Esophagus (tissue), 2 donors: ENCODE measurements at regions not wholly inside any gene's neighbourhood (a gene's known extent, or its start where the extent isn't known, plus 50 kb on each side); places are given as distances from the start of the nearest gene placed in this dataset.

ENCODE experiments used
- H3K27ac ChIP-seq, 2 donors: one replicate each; pipeline ENCODE4 v1.5.1; 2013; ENCODE audit warnings: low read depth in 2 of 2, mild to moderate bottlenecking in 2 of 2, inconsistent platforms in 1 of 2, low read length in 1 of 2, moderate library complexity in 1 of 2
- H3K27me3 ChIP-seq, 2 donors: one replicate each; pipeline ENCODE4 v1.6.1; 2013; ENCODE audit warnings: low read length in 2 of 2, control low read depth in 1 of 2, mild to moderate bottlenecking in 1 of 2; ENCODE audit not compliant: insufficient read depth in 2 of 2, control insufficient read depth in 1 of 2
- H3K36me3 ChIP-seq, 2 donors: one replicate each; pipeline ENCODE4 v1.6.1; 2013; ENCODE audit warnings: low read length in 1 of 2; ENCODE audit not compliant: control insufficient read depth in 2 of 2, insufficient read depth in 2 of 2
- H3K4me1 ChIP-seq, 2 donors: one replicate each; pipeline ENCODE4 v1.6.1; 2013; ENCODE audit warnings: low read length in 1 of 2; ENCODE audit not compliant: control insufficient read depth in 2 of 2, insufficient read depth in 2 of 2
- H3K4me3 ChIP-seq, 2 donors: one replicate each; pipeline ENCODE4 v1.5.1; 2013; ENCODE audit warnings: low read length in 2 of 2, mild to moderate bottlenecking in 2 of 2, low read depth in 1 of 2, moderate library complexity in 1 of 2
- H3K9me3 ChIP-seq, 2 donors: one replicate each; pipeline ENCODE4 v1.6.1; 2013; ENCODE audit warnings: mild to moderate bottlenecking in 2 of 2, low read depth in 1 of 2, low read length in 1 of 2, moderate library complexity in 1 of 2; ENCODE audit not compliant: control insufficient read depth in 2 of 2, insufficient read depth in 1 of 2
- WGBS, 2 donors: extraction: QIAGEN DNeasy Blood & Tissue Kit; methylation state at CpG; one replicate each; pipeline ENCODE4 v1.1.7; 2013; 5-methylcytosine and 5-hydroxymethylcytosine counted together
- donor health status: healthy with polysubstance abuse.
- donor health status: Bipolar disorder and iron deficiency.

DNA sequence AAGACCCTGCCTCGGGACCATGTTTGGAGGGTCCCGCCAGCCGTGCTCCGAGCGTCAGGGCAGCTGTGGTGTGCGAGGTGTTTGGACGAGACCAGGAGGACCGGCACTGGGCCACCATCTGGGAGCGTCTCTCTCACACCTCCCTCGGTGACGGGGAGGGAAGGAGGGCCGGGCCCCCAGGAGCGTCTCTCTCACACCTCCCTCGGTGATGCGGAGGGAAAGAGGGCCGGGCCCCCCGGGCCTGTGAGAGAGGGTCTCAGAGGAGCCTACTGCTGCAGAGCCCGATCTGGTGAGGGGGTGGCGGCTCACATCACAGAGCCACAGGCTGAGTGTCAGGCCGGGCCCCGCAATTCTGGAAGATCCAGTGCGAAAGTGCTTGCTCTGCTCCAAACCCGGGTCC lies 65.8 kb upstream of the CFAP46 start:
- peaks cover 0 to 14% of the 10 kb centered on the region in 2 donors for H3K4me1 ChIP-seq
- H3K9me3 ChIP-seq: peaks cover 0 to 5% of the 10 kb centered on the region in 2 donors
- no peak overlapping the region for H3K27ac ChIP-seq
- H3K27me3 ChIP-seq: no peaks in the 10 kb centered on the region
- WGBS, 2 donors: 78 to 85% methylated on average over 23 of the region's 23 CpGs
- H3K4me3 ChIP-seq: no peak overlapping the region
- no peaks in the 10 kb centered on the region for H3K36me3 ChIP-seq

DNA sequence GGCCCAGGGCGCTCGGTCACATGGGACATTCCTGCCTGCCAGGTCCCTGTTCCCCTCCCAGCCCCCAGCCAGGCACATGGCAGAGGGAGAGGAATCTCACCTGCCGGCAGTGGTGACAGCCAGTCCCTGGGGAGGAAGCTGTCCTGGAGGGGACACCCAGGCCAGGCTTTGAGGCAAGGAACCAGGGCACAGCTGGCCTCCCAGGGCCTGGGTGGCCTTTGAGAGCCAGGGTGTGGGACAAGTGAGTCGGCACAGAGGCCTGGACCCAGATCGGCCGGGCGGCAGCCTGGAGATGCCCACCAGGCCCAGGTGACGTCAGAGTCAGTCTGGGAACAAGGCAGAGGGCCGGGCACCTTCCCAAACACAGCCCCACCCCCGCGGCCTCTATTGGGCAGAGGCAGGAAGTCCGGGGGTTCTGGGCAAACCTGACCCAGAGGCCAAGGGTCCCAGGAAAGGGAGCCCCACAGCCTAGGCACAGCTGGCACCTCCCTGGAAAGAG lies 65.0 kb upstream of the CFAP46 start:
- no peak overlapping the region for H3K27ac ChIP-seq
- no peaks in the 10 kb centered on the region for H3K27me3 ChIP-seq
- no peak overlapping the region for H3K4me3 ChIP-seq
- H3K9me3 ChIP-seq: no peaks in the 10 kb centered on the region
- no peaks in the 10 kb centered on the region for H3K36me3 ChIP-seq
- H3K4me1 ChIP-seq: peaks cover 0 to 14% of the 10 kb centered on the region in 2 donors
- 80 to 89% methylated on average over 12 of the region's 12 CpGs for WGBS, 2 donors

- Histone ChIP-seq H3K9me3 (no peaks in the 10 kb centered on the region), H3K36me3 (no peaks in the 10 kb centered on the region), H3K27ac (no peak overlapping the region), H3K27me3 (no peaks in the 10 kb centered on the region), H3K4me3 (no peak overlapping the region), H3K4me1 (peaks cover 0 to 14% of the 10 kb centered on the region in 2 donors)
- 89 to 90% methylated on average over 18 of the region's 18 CpGs for WGBS, 2 donors
Measured at GRCh38 chr10:133006806-133007205, 64.4 kb upstream of the CFAP46 start.

DNA sequence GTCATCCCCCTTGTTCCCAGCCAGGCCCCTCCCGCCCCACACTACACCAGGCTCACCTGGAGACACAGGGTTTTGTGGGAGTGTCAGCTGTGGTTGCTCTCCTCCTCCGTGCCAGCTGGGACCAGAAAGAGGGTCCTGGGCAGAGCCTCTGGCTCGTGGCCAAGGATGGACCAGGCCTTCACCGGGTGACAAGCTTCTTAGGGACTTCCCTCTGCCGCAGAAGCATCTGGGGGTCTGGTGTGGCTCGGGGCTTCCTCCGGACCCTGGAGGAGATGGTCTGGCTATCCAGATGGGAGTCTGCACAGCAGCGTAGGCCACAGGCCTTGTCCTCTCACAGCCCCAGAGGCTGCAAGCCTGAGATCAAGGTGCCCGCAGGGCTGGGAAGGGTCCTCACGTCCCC lies 63.8 kb upstream of the CFAP46 start:
- Histone ChIP-seq H3K9me3 (no peaks in the 10 kb centered on the region), H3K4me3 (no peak overlapping the region), H3K36me3 (no peaks in the 10 kb centered on the region), H3K27me3 (no peaks in the 10 kb centered on the region), H3K4me1 (peaks cover 0 to 14% of the 10 kb centered on the region in 2 donors), H3K27ac (no peak overlapping the region)
- 83 to 85% methylated on average over 10 of the region's 10 CpGs for WGBS, 2 donors

DNA sequence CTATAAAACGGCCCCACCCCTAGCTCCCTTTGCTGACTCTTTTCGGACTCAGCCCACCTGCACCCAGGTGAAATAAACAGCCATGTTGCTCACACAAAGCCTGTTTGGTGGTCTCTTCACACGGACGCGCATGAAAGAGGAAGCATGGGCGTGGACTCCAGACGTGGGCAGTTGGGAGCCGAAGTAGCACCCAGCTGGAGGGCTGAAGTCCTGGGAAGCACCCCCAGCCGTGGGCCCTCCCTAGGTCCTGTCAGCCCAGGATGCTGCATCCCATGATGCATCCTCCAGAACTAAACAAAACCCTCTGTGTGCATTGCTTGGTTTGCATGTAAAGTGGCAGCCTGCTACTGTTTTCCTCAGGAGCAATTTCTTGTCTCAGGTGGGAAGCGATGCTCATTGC lies 62.1 kb upstream of the CFAP46 start:
- H3K27ac ChIP-seq: no peak overlapping the region
- H3K9me3 ChIP-seq: no peaks in the 10 kb centered on the region
- H3K4me1 ChIP-seq: peaks cover 0 to 8% of the 10 kb centered on the region in 2 donors
- no peaks in the 10 kb centered on the region for H3K36me3 ChIP-seq
- H3K27me3 ChIP-seq: no peaks in the 10 kb centered on the region
- WGBS, 2 donors: 73 to 74% methylated on average over 10 of the region's 10 CpGs
- no peak overlapping the region for H3K4me3 ChIP-seq

DNA sequence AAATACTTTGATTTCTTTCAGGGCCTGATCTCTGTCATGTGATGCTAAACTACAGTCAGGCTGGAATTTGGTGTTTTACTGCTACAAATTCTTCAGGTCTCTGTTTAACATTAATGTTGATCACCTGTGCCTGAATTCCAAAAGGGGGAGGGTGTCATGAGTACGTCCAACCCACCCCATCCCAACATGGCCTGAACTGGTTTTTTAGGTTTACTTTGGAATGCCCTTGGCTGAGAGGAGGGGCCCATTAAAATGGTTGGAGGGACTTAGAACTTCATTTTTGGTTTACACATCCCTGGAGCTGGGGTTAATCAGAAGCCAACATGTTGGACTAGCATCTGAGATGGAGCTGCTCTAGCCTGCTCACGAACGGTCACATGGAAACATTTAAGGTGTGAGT lies 60.8 kb upstream of the CFAP46 start:
- Histone ChIP-seq H3K4me1 (no peaks in the 10 kb centered on the region), H3K36me3 (no peaks in the 10 kb centered on the region), H3K9me3 (no peaks in the 10 kb centered on the region), H3K4me3 (no peak overlapping the region), H3K27ac (no peak overlapping the region), H3K27me3 (no peaks in the 10 kb centered on the region)
- 58 to 67% methylated on average over 3 of the region's 3 CpGs for WGBS, 2 donors

DNA sequence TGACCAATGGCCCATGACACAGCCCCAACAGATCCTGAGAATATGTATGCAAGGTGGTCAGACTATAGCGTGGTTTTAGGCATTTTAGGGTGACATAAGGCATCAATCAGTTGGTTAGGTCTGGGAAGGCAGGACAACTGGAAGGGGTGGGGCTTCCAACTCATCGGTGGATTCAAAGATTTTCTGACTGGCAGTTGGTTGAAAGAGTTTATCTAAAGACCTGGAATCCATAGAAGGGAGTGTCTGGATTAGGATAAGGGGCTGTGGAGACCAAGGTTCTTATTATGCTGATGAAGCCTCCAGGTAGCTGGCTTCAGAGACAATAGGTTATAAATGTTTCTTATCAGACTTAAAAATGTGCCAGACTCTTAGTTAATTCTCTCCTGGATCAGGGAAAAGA lies 60.3 kb upstream of the CFAP46 start:
- no peaks in the 10 kb centered on the region for H3K4me1 ChIP-seq
- no peaks in the 10 kb centered on the region for H3K27me3 ChIP-seq
- H3K27ac ChIP-seq: no peak overlapping the region
- H3K4me3 ChIP-seq: no peak overlapping the region
- H3K9me3 ChIP-seq: no peaks in the 10 kb centered on the region
- no peaks in the 10 kb centered on the region for H3K36me3 ChIP-seq
- 44 to 46% methylated on average over 2 of the region's 2 CpGs for WGBS, 2 donors

- no peaks in the 10 kb centered on the region for H3K9me3 ChIP-seq
- no peaks in the 10 kb centered on the region for H3K27me3 ChIP-seq
- H3K27ac ChIP-seq: no peak overlapping the region
- H3K36me3 ChIP-seq: no peaks in the 10 kb centered on the region
- no peak overlapping the region for H3K4me3 ChIP-seq
- no peaks in the 10 kb centered on the region for H3K4me1 ChIP-seq
- WGBS, 2 donors: 83 to 86% methylated on average over 12 of the region's 12 CpGs
Measured at GRCh38 chr10:133001114-133001513, 58.7 kb upstream of the CFAP46 start.

- Histone ChIP-seq H3K36me3 (no peaks in the 10 kb centered on the region), H3K4me3 (no peak overlapping the region), H3K27me3 (no peaks in the 10 kb centered on the region), H3K27ac (no peak overlapping the region), H3K4me1 (no peaks in the 10 kb centered on the region), H3K9me3 (no peaks in the 10 kb centered on the region)
- WGBS, 2 donors: 82 to 85% methylated on average over 9 of the region's 9 CpGs
Measured at GRCh38 chr10:133000648-133001047, 58.3 kb upstream of the CFAP46 start.

DNA sequence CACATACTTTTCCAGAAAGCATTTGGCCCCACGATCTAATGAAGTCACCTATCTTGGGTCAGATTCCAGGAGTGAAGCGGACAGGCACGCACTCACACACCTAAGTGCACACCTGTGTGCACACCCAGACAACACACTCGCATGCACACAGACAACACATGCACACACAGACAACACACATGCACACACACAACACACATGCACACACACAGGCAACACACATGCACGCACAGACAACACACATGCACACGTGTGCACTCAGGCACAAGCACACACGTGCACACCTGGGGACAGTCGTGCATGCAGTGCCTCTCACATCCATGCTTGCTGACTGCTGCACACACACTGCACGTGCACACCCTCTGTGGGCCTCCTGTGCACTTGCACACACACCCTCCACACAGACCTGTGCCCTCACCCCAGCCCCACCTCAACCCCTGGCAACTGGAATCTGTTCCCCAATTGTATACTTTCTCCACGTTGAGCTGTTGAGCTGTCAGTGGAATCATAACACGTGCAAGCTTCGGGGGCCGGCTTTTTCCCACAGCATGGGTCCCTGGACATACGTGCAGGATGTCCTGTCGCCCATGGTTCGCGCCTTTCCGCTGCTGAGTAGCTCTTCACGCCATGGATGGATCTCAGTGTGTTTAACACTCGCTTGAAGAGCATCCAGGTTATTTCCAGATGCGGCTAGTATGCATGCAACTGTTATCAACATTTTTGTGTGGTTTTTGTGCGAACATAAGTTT lies 55.3 kb upstream of the CFAP46 start:
- H3K27ac ChIP-seq: no peak overlapping the region
- no peaks in the 10 kb centered on the region for H3K4me1 ChIP-seq
- H3K4me3 ChIP-seq: no peak overlapping the region
- H3K36me3 ChIP-seq: no peaks in the 10 kb centered on the region
- 78 to 80% methylated on average over 22 of the region's 22 CpGs for WGBS, 2 donors
- no peaks in the 10 kb centered on the region for H3K9me3 ChIP-seq
- H3K27me3 ChIP-seq: no peaks in the 10 kb centered on the region
